Aorta (tissue), 5 donors: ENCODE measurements at regions not wholly inside any gene's neighbourhood (a gene's known extent, or its start where the extent isn't known, plus 50 kb on each side); places are given as distances from the start of the nearest gene placed in this dataset.

Source experiments
- ATAC-seq: fragments of 200-7000 bp; cut with Tn5 transposase; one replicate; pipeline ENCODE4 v1.9.1; 2022; ENCODE audit warnings: moderate library complexity; ENCODE audit not compliant: low FRiP score
- DNase-seq, 2 donors: peaks; one replicate each; pipeline ENCODE4 v3.0.0-alpha.2; 2020
- H3K27ac ChIP-seq, 2 donors: one replicate each; pipeline ENCODE4 v1.5.1; 2013; ENCODE audit warnings: low read length in 2 of 2, mild to moderate bottlenecking in 2 of 2, moderate library complexity in 2 of 2, control low read depth in 1 of 2, inconsistent platforms in 1 of 2, low read depth in 1 of 2
- H3K27me3 ChIP-seq, 2 donors: one replicate each; pipeline ENCODE4 v1.6.1; 2013; ENCODE audit warnings: control low read depth in 1 of 2, low read length in 1 of 2, mild to moderate bottlenecking in 1 of 2, moderate library complexity in 1 of 2; ENCODE audit not compliant: insufficient read depth in 2 of 2, control insufficient read depth in 1 of 2
- H3K36me3 ChIP-seq, 2 donors: one replicate each; pipeline ENCODE4 v1.6.1; 2013; ENCODE audit warnings: control low read depth in 1 of 2, low read length in 1 of 2, mild to moderate bottlenecking in 1 of 2; ENCODE audit not compliant: insufficient read depth in 2 of 2, control insufficient read depth in 1 of 2
- H3K4me1 ChIP-seq, 2 donors: one replicate each; pipeline ENCODE4 v1.6.1; 2013; ENCODE audit warnings: low read length in 2 of 2, control low read depth in 1 of 2, mild to moderate bottlenecking in 1 of 2, moderate library complexity in 1 of 2; ENCODE audit not compliant: insufficient read depth in 2 of 2, control insufficient read depth in 1 of 2
- H3K4me3 ChIP-seq, 2 donors: one replicate each; pipeline ENCODE4 v1.5.1; 2013; ENCODE audit warnings: low read length in 2 of 2, control low read depth in 1 of 2, mild to moderate bottlenecking in 1 of 2
- H3K9me3 ChIP-seq: one replicate; pipeline ENCODE4 v1.6.1; 2013; ENCODE audit warnings: mild to moderate bottlenecking, low read length; ENCODE audit not compliant: control insufficient read depth
- WGBS, 2 donors: extraction: QIAGEN DNeasy Blood & Tissue Kit; methylation state at CpG; one replicate each; pipeline ENCODE4 v1.1.7; 2013; 5-methylcytosine and 5-hydroxymethylcytosine counted together
- intact Hi-C, 2 donors: fragments of 100-400 bp; cut with DNase I; formaldehyde crosslinking; loops; one replicate each; pipeline versions ENCODE4 v1.14.2 to v1.15.0; 2022
- donor health status: healthy with polysubstance abuse.
- donor health status: Bipolar disorder and iron deficiency.
- donor health status: DM: no; HTN: no; CAD: no.
- donor health status: DM: no; HTN: no; CAD: no.
- donor health status: DM: yes; HTN: yes; CAD: no.

- Histone ChIP-seq H3K36me3 (no peaks in the 10 kb centered on the region), H3K4me3 (no peak overlapping the region), H3K27me3 (no peaks in the 10 kb centered on the region), H3K9me3 (no peaks in the 10 kb centered on the region), H3K4me1 (no peaks in the 10 kb centered on the region), H3K27ac (no peak overlapping the region)
- intact Hi-C loops, result no loop called here
- DNase-seq (no peak), ATAC-seq (no peak)
- 90 to 92% methylated on average over 2 of the region's 2 CpGs for WGBS, 2 donors
Observed at GRCh38 chr13:28587174-28587540, 71.8 kb upstream of the POMP start.

GRCh38 chr13:28586439-28587173 is 72.3 kb upstream of the POMP start:
- intact Hi-C loops, result no loop called here
- Histone ChIP-seq H3K27me3 (no peaks in the 10 kb centered on the region), H3K27ac (no peak overlapping the region), H3K4me1 (no peaks in the 10 kb centered on the region), H3K9me3 (no peaks in the 10 kb centered on the region), H3K4me3 (no peak overlapping the region), H3K36me3 (no peaks in the 10 kb centered on the region)
- ATAC-seq, result no peak
- DNase-seq, result no peak
- 70 to 74% methylated on average over 6 of the region's 6 CpGs for WGBS, 2 donors

DNA sequence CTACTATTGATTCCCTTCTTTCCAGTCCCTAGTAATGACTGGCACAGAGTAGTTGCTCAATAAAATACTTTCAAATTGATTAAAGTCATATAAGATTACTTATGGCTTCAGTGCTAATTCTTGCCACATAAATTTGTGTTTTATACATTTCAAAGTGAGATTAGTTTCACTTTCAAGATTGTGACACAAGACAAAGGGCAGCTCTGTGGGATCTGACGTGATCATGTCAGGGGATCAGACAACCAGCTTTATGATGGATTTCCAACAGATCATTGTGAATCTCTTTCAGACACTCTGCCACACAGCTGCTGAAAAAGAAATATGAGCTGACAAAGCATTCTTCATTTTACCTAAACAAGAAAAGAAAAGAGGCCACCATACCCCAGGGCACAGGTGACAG is 73.4 kb upstream of the POMP start:
- intact Hi-C loops, result no loop called here
- no peaks in the 10 kb centered on the region for H3K27me3 ChIP-seq
- H3K4me3 ChIP-seq, result no peak overlapping the region
- H3K9me3 ChIP-seq, result no peaks in the 10 kb centered on the region
- H3K4me1 ChIP-seq, result no peaks in the 10 kb centered on the region
- WGBS, 2 donors, result 89 to 95% methylated on average over 1 of the region's 1 CpG
- no peak for ATAC-seq
- no peaks in the 10 kb centered on the region for H3K36me3 ChIP-seq
- no peak for DNase-seq
- no peak overlapping the region for H3K27ac ChIP-seq

GRCh38 chr13:28584873-28585381 is 74.0 kb upstream of the POMP start:
- no peaks in the 10 kb centered on the region for H3K27me3 ChIP-seq
- no peaks in the 10 kb centered on the region for H3K4me1 ChIP-seq
- WGBS, 2 donors, result 53 to 59% methylated on average over 4 of the region's 4 CpGs
- H3K9me3 ChIP-seq, result no peaks in the 10 kb centered on the region
- no peak overlapping the region for H3K4me3 ChIP-seq
- H3K36me3 ChIP-seq, result no peaks in the 10 kb centered on the region
- no peak overlapping the region for H3K27ac ChIP-seq
- intact Hi-C loops, result no loop called here
- ATAC-seq (no peak), DNase-seq (no peak)

- DNase-seq (no peak), ATAC-seq (no peak)
- no peak overlapping the region for H3K4me3 ChIP-seq
- intact Hi-C loops, result no loop called here
- no peaks in the 10 kb centered on the region for H3K27me3 ChIP-seq
- H3K27ac ChIP-seq, result no peak overlapping the region
- no peaks in the 10 kb centered on the region for H3K36me3 ChIP-seq
- WGBS, 2 donors, result 35 to 50% methylated on average over 19 of the region's 19 CpGs
- H3K4me1 ChIP-seq, result no peaks in the 10 kb centered on the region
- no peaks in the 10 kb centered on the region for H3K9me3 ChIP-seq
Observed at GRCh38 chr13:28583651-28584091, 75.3 kb upstream of the POMP start.

GRCh38 chr13:28582892-28583240 is 76.1 kb upstream of the POMP start:
- Histone ChIP-seq H3K27me3 (no peaks in the 10 kb centered on the region), H3K9me3 (no peaks in the 10 kb centered on the region), H3K4me1 (no peaks in the 10 kb centered on the region), H3K27ac (no peak overlapping the region), H3K36me3 (no peaks in the 10 kb centered on the region), H3K4me3 (no peak overlapping the region)
- 84 to 86% methylated on average over 8 of the region's 8 CpGs for WGBS, 2 donors
- intact Hi-C loops, result no loop called here
- no peak for DNase-seq
- ATAC-seq, result no peak

DNA sequence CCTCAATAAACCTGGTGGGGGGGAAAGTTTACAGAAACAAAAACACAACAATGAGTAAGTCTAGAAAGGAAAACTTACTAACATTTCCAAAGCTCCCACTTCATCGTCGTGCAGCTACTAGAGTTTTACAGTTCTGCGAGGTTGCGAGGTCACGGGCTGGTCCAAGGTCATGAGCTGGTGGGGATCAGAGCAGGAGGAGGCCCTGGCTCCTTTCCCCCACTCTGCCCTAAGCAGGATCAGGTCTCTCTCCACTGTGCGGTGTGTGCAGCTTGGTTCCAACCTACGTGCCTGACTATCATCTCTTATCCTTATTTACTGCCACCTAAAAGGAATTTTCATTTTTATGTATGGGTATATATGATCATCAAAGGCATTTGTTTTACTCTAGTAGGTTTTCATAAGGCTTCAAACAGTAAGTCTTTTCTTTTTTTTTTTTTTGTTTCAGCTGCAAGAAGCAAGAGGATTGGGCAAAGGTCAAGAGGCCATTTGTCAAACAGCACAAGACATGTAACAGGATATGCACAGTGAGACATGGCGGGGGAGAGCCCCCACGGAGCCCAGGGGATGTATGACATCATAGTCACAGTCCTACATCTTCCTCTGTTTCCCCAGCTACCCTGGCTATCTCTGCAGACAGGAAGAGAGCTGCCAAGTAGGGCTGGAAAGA is 76.6 kb upstream of the POMP start:
- DNase-seq (no peak), ATAC-seq (no peak)
- no peak overlapping the region for H3K4me3 ChIP-seq
- H3K4me1 ChIP-seq, result no peaks in the 10 kb centered on the region
- no peaks in the 10 kb centered on the region for H3K27me3 ChIP-seq
- no peak overlapping the region for H3K27ac ChIP-seq
- no peaks in the 10 kb centered on the region for H3K36me3 ChIP-seq
- 86 to 88% methylated on average over 9 of the region's 9 CpGs for WGBS, 2 donors
- H3K9me3 ChIP-seq, result no peaks in the 10 kb centered on the region
- intact Hi-C loops, result no loop called here

DNA sequence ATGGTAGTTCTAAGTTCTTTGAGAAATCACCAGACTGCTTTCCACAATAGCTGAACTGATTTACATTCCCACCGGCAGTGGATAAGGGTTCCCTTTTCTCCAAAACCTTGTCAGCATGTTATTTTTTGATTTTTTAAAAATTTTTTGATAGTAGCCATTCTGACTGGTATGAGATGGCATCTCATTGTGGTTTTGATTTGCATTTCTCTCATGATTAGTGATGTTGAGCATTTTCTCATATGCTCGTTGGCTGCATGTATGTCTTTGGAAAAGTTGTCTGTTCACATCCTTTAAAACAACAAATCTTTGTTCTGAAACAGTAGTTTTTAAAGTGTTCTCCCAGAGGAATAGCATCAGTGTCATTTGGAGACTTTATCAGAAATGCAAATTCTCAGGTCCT is 77.5 kb upstream of the POMP start:
- Histone ChIP-seq H3K36me3 (no peaks in the 10 kb centered on the region), H3K27ac (no peak overlapping the region), H3K27me3 (no peaks in the 10 kb centered on the region), H3K4me1 (no peaks in the 10 kb centered on the region), H3K4me3 (no peak overlapping the region), H3K9me3 (no peaks in the 10 kb centered on the region)
- 87 to 89% methylated on average over 2 of the region's 2 CpGs for WGBS, 2 donors
- no peak for DNase-seq
- no peak for ATAC-seq
- intact Hi-C loops, result no loop called here

DNA sequence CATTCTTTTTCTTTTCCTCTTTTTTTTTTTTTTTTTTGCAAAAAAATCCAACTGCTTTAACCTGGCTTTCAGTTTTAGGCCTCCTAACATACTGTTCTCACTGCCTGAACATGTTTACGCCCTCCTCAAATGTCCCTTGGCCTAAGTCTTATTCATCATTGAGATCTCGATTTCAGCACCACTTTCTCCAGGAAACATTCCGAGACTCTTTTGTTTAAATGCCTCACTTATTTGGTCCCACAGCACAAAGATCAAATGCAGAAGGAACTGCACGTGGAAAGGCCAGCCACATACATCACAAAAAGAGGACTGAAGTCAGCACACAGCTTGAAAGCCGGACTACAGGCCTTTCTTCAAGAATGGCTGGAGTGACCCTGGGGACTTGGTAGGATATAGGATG is 79.2 kb upstream of the POMP start:
- H3K9me3 ChIP-seq, result no peaks in the 10 kb centered on the region
- DNase-seq, result no peak
- H3K27ac ChIP-seq, result no peak overlapping the region
- H3K36me3 ChIP-seq, result no peaks in the 10 kb centered on the region
- no peak for ATAC-seq
- H3K4me3 ChIP-seq, result no peak overlapping the region
- intact Hi-C loops, result no loop called here
- 79 to 80% methylated on average over 5 of the region's 5 CpGs for WGBS, 2 donors
- no peaks in the 10 kb centered on the region for H3K27me3 ChIP-seq
- no peaks in the 10 kb centered on the region for H3K4me1 ChIP-seq
